ENCODE measurements at regions not wholly inside any gene's neighbourhood (a gene's known extent, or its start where the extent isn't known, plus 50 kb on each side); places are given as distances from the start of the nearest gene placed in this dataset.
"Not testable (repeated sequence)": the region's sequence is repeated elsewhere in the genome, so short reads cannot be mapped to it uniquely, and the experiment has no call there.

GRCh38 chr1:233828480-233828879 is 76.0 kb upstream of the SLC35F3 start:
- no peak for TF ChIP-seq SUZ12 (IDR thresholded peaks at IDR 0.05)
- TF ChIP-seq ELF4 (IDR thresholded peaks at IDR 0.05) = no peak
- no peak for TF ChIP-seq HDGF (IDR thresholded peaks at IDR 0.05; ENCODE audit: borderline replicate concordance)
- no peak for TF ChIP-seq TARDBP (IDR thresholded peaks at IDR 0.05)
- no peak for TF ChIP-seq BHLHE40 (IDR thresholded peaks at IDR 0.05; ENCODE audit: borderline replicate concordance)
- no peak for TF ChIP-seq NFRKB (IDR thresholded peaks at IDR 0.05)
- TF ChIP-seq LEF1 (IDR thresholded peaks at IDR 0.05; ENCODE audit: borderline replicate concordance) = no peak
- TF ChIP-seq FOXM1 (IDR thresholded peaks at IDR 0.05; ENCODE audit: borderline replicate concordance) = no peak
- TF ChIP-seq, protein P1, sequence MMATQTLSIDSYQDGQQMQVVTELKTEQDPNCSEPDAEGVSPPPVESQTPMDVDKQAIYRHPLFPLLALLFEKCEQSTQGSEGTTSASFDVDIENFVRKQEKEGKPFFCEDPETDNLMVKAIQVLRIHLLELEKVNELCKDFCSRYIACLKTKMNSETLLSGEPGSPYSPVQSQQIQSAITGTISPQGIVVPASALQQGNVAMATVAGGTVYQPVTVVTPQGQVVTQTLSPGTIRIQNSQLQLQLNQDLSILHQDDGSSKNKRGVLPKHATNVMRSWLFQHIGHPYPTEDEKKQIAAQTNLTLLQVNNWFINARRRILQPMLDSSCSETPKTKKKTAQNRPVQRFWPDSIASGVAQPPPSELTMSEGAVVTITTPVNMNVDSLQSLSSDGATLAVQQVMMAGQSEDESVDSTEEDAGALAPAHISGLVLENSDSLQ (IDR thresholded peaks at IDR 0.05) = no peak
- TF ChIP-seq CTBP1 (IDR thresholded peaks at IDR 0.05; ENCODE audit: borderline replicate concordance) = no peak
- no peak for TF ChIP-seq L3MBTL2 (conservative IDR thresholded peaks at IDR 0.05)
- no peak for TF ChIP-seq FOXA1 (IDR thresholded peaks at IDR 0.05)
- no peak for TF ChIP-seq SP1 (IDR thresholded peaks at IDR 0.05)
- no peak for TF ChIP-seq ZNF384 (IDR thresholded peaks at IDR 0.05)
- TF ChIP-seq FOXK2 (IDR thresholded peaks at IDR 0.05) = no peak
- no peak for TF ChIP-seq ARNT (IDR thresholded peaks at IDR 0.05)
- no peak for DNase-seq (ENCODE audit: extremely low spot score)
- ChIA-PET POLR2A (no interaction called here), CTCF (no interaction called here)

DNA sequence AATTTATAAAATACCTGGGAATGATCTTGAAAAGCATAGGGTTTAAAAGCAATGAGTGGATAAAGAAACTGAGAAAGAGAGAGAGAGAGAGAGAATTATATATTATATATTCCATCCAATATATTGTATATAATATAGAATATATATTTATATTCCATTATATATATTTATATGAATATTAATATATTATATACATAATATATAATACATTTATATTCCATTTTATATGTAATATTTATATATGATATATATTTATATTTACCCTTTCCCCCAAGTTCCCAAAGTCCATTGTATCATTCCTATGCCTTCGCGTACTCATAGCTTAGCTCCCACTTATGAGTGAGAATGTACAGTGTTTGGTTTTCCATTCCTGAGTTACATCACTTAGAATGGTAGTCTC is 69.9 kb upstream of the SLC35F3 start:
- CTCF ChIA-PET = no interaction called here
- no peak for DNase-seq (ENCODE audit: extremely low spot score)
- POLR2A ChIA-PET = no interaction called here
- no peak for TF ChIP-seq BHLHE40 (IDR thresholded peaks at IDR 0.05; ENCODE audit: borderline replicate concordance)
- TF ChIP-seq HDGF (IDR thresholded peaks at IDR 0.05; ENCODE audit: borderline replicate concordance) = no peak
- TF ChIP-seq NFRKB (IDR thresholded peaks at IDR 0.05) = no peak
- TF ChIP-seq L3MBTL2 (conservative IDR thresholded peaks at IDR 0.05) = no peak
- TF ChIP-seq FOXK2 (IDR thresholded peaks at IDR 0.05) = no peak
- TF ChIP-seq FOXA1 (IDR thresholded peaks at IDR 0.05) = no peak
- TF ChIP-seq TARDBP (IDR thresholded peaks at IDR 0.05) = no peak
- TF ChIP-seq ELF4 (IDR thresholded peaks at IDR 0.05) = no peak
- TF ChIP-seq, protein P1 (IDR thresholded peaks at IDR 0.05) = no peak
- TF ChIP-seq SP1 (IDR thresholded peaks at IDR 0.05) = no peak
- TF ChIP-seq FOXM1 (IDR thresholded peaks at IDR 0.05; ENCODE audit: borderline replicate concordance) = no peak
- TF ChIP-seq SUZ12 (IDR thresholded peaks at IDR 0.05) = no peak
- TF ChIP-seq ARNT (IDR thresholded peaks at IDR 0.05) = no peak
- TF ChIP-seq CTBP1 (IDR thresholded peaks at IDR 0.05; ENCODE audit: borderline replicate concordance) = no peak
- TF ChIP-seq LEF1 (IDR thresholded peaks at IDR 0.05; ENCODE audit: borderline replicate concordance) = no peak
- no peak for TF ChIP-seq ZNF384 (IDR thresholded peaks at IDR 0.05)

DNA sequence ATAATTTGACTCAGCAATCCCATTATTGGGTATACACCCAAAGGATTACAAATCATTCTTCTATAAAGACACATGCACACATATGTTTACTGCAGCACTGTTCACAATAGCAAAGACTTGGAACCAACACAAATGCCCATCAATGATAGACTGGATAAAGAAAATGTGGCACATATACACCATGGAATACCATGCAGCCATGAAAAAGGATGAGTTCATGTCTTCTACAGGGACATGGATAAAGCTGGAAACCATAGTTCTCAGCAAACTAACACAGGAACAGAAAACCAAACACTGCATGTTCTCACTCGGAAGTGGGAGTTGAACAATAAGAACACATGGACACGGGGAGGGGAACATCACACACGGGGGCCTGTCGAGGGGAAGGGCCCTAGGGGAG is 66.3 kb upstream of the SLC35F3 start:
- CTCF ChIA-PET; DNase-seq (ENCODE audit: extremely low spot score); POLR2A ChIA-PET: not testable (repeated sequence)

GRCh38 chr1:233843525-233844204 is 60.8 kb upstream of the SLC35F3 start:
- TF ChIP-seq ELF4 (IDR thresholded peaks at IDR 0.05) = no peak
- 0 out of 2 replicates have a peak, but pooled peaks have one; percentile 25 for TF ChIP-seq L3MBTL2 (conservative IDR thresholded peaks at IDR 0.05)
- TF ChIP-seq TARDBP (IDR thresholded peaks at IDR 0.05) = no peak
- TF ChIP-seq, protein P1 (IDR thresholded peaks at IDR 0.05) = peak; percentile 73
- ChIA-PET CTCF (no interaction called here), POLR2A (no interaction called here)
- DNase-seq (ENCODE audit: extremely low spot score) = peak; percentile 43

GRCh38 chr1:233844275-233844674 is 60.2 kb upstream of the SLC35F3 start:
- no peak for TF ChIP-seq HDGF (IDR thresholded peaks at IDR 0.05; ENCODE audit: borderline replicate concordance)
- no peak for TF ChIP-seq FOXA1 (IDR thresholded peaks at IDR 0.05)
- TF ChIP-seq L3MBTL2 (conservative IDR thresholded peaks at IDR 0.05) = no peak
- no peak for TF ChIP-seq ZNF384 (IDR thresholded peaks at IDR 0.05)
- TF ChIP-seq TARDBP (IDR thresholded peaks at IDR 0.05) = no peak
- TF ChIP-seq FOXK2 (IDR thresholded peaks at IDR 0.05) = no peak
- TF ChIP-seq, protein P1 (IDR thresholded peaks at IDR 0.05) = no peak
- no peak for TF ChIP-seq FOXM1 (IDR thresholded peaks at IDR 0.05; ENCODE audit: borderline replicate concordance)
- TF ChIP-seq ARNT (IDR thresholded peaks at IDR 0.05) = no peak
- no peak for TF ChIP-seq LEF1 (IDR thresholded peaks at IDR 0.05; ENCODE audit: borderline replicate concordance)
- no peak for TF ChIP-seq NFRKB (IDR thresholded peaks at IDR 0.05)
- DNase-seq (ENCODE audit: extremely low spot score) = no peak
- CTCF ChIA-PET = no interaction called here
- POLR2A ChIA-PET = no interaction called here

- CTCF ChIA-PET = no interaction called here
- POLR2A ChIA-PET = no interaction called here
These were observed 59.8 kb upstream of the SLC35F3 start for GRCh38 chr1:233844692-233845091.

More at GRCh38 chr1:233844692-233845091, 59.8 kb upstream of the SLC35F3 start:
- TF ChIP-seq, protein P1 (IDR thresholded peaks at IDR 0.05) = peak; percentile 27; the same call in 1 of the 2 replicates
- no peak for TF ChIP-seq FOXA1 (IDR thresholded peaks at IDR 0.05)
- DNase-seq (ENCODE audit: extremely low spot score) = no peak
